ENCODE measurements at regions not wholly inside any gene's neighbourhood (a gene's known extent, or its start where the extent isn't known, plus 50 kb on each side); places are given as distances from the start of the nearest gene placed in this dataset.

GRCh38 chr3:72576563-72576962 is 271.7 kb downstream of the SHQ1 start:
- no peak overlapping the region for H3K4ac ChIP-seq (replicated peaks; ENCODE audit: insufficient read length, low read depth, low read length)
- TF ChIP-seq TEAD4 (IDR thresholded peaks at IDR 0.05; ENCODE audit: low read depth, low read length) (no peak), MAFK (IDR thresholded peaks at IDR 0.05; ENCODE audit: low read depth, low read length) (peak; percentile 83), RFX5 (IDR thresholded peaks at IDR 0.05; ENCODE audit: borderline replicate concordance, low read depth, low read length) (no peak)
- no peak overlapping the region for H2BK120ac ChIP-seq (replicated peaks; ENCODE audit: low read depth, low read length)
- FAIRE-seq: no peak
- H2BK5ac ChIP-seq (ENCODE audit: low read depth, low read length): no peak overlapping the region
- H3K9ac ChIP-seq (replicated peaks in 1 of 4; ENCODE audit: extremely low read depth in 1 of 4, low read depth in 3 of 4, low read length in 3 of 4): no peak overlapping the region
- no peak overlapping the region for H2BK12ac ChIP-seq (ENCODE audit: low read depth, low read length)
- no peaks in the 10 kb centered on the region for H3K79me2 ChIP-seq (ENCODE audit: control insufficient read depth in 1 of 2, insufficient read depth in 2 of 2, low read length in 2 of 2)
- H3K4me3 ChIP-seq (ENCODE audit: extremely low read depth in 1 of 4, insufficient read depth in 2 of 4, low read depth in 3 of 4, low read length in 4 of 4): no peak overlapping the region
- WGBS, 2 experiments (ENCODE audit: extremely low coverage in 1 of 2, insufficient coverage in 1 of 2, insufficient read length in 1 of 2, insufficient replicate concordance in 2 of 2, low coverage in 1 of 2, low lambda C conversion rate in 2 of 2, missing lambda C conversion rate in 1 of 2): 85% methylated on average over 5 of the region's 5 CpGs; no CpG with 5 or more reads in 1 of the 2 experiments
- no peaks in the 10 kb centered on the region for H3K79me1 ChIP-seq (ENCODE audit: low read depth, low read length)
- no peak overlapping the region for H2AK5ac ChIP-seq (ENCODE audit: low read depth, low read length)
- no peaks in the 10 kb centered on the region for H3K9me3 ChIP-seq (ENCODE audit: insufficient read depth in 2 of 2, low read depth in 1 of 2, low read length in 1 of 2)
- ChIA-PET POLR2A (ENCODE audit: partially characterized antibody) (interaction anchor here (0.6 kb wide), 1 partner anchor 761 kb away, joined by 5 read pairs; no protein-coding TSS in a partner anchor), CTCF (ENCODE audit: partially characterized antibody) (interaction anchor here (0.7 to 3.2 kb wide), 4 partner anchors 11 to 45 kb away, joined by 3 to 14 read pairs (median 4); no protein-coding TSS in a partner anchor)
- no peak overlapping the region for H4K91ac ChIP-seq (replicated peaks; ENCODE audit: insufficient read length, low read length)
- H2BK20ac ChIP-seq (ENCODE audit: low read length): no peak overlapping the region
- H3K23ac ChIP-seq (ENCODE audit: insufficient read length): no peak overlapping the region
- no peak overlapping the region for H3K18ac ChIP-seq (ENCODE audit: extremely low read depth, low read length)
- no peaks in the 10 kb centered on the region for H3K36me3 ChIP-seq (ENCODE audit: control insufficient read depth in 2 of 4, insufficient read depth in 4 of 4, low read length in 3 of 4)
- peaks cover 0 to 5% (median 2%) of the 10 kb centered on the region in 4 experiments; a peak in 4 of 7 replicates for H3K4me1 ChIP-seq (replicated peaks in 1 of 4; ENCODE audit: control insufficient read depth in 3 of 4, insufficient read depth in 4 of 4, low read length in 3 of 4)
- no peak overlapping the region for H2AFZ ChIP-seq (ENCODE audit: low read length)
- H3K27ac ChIP-seq (ENCODE audit: low read depth, low read length): no peak overlapping the region
- no peak overlapping the region for H3K4me2 ChIP-seq (ENCODE audit: insufficient read depth in 1 of 2, low read depth in 2 of 2, low read length in 2 of 2)
- no peaks in the 10 kb centered on the region for H4K20me1 ChIP-seq (replicated peaks in 1 of 2; ENCODE audit: control insufficient read depth in 1 of 2, insufficient read depth in 2 of 2, low read length in 2 of 2)
- no peaks in the 10 kb centered on the region for H3K27me3 ChIP-seq (replicated peaks in 1 of 4; ENCODE audit: control insufficient read depth in 3 of 4, extremely low read depth in 1 of 4, insufficient read depth in 3 of 4, low read length in 3 of 4)
- no peak overlapping the region for H4K5ac ChIP-seq (ENCODE audit: insufficient read length, low read depth, low read length)
- no peak overlapping the region for H4K8ac ChIP-seq (ENCODE audit: extremely low read depth, insufficient read depth, low read length)
- H2BK15ac ChIP-seq (ENCODE audit: low read length): no peak overlapping the region
- DNase-seq (ENCODE audit: low read depth in 1 of 2, low spot score in 2 of 2): no peak
- no peak overlapping the region for H3K14ac ChIP-seq (ENCODE audit: insufficient read length)
- H3K23me2 ChIP-seq (ENCODE audit: low read depth, low read length): no peaks in the 10 kb centered on the region
- H3K56ac ChIP-seq (replicated peaks; ENCODE audit: insufficient read length, low read depth, low read length): no peak overlapping the region

Data from H1 (cell line).